HG03457 (cell line): ENCODE measurements at regions not wholly inside any gene's neighbourhood (a gene's known extent, or its start where the extent isn't known, plus 50 kb on each side); places are given as distances from the start of the nearest gene placed in this dataset.
"Not testable (repeated sequence)": the region's sequence is repeated elsewhere in the genome, so short reads cannot be mapped to it uniquely, and the experiment has no call there.

Experiments used
- ATAC-seq: cut with Tn5 transposase; IDR thresholded peaks from one replicate; pipeline ENCODE4 v1.9.1; 2021; ENCODE audit warnings: moderate number of reproducible peaks; ENCODE audit not compliant: unreplicated experiment

GRCh38 chr2:47295981-47296635 is 73.0 kb upstream of the EPCAM start:
- no peak for ATAC-seq

GRCh38 chr2:47295131-47295980 is 73.8 kb upstream of the EPCAM start:
- ATAC-seq, result no peak

- ATAC-seq, result no peak
Observed at GRCh38 chr2:47293976-47294375, 75.1 kb upstream of the EPCAM start.

DNA sequence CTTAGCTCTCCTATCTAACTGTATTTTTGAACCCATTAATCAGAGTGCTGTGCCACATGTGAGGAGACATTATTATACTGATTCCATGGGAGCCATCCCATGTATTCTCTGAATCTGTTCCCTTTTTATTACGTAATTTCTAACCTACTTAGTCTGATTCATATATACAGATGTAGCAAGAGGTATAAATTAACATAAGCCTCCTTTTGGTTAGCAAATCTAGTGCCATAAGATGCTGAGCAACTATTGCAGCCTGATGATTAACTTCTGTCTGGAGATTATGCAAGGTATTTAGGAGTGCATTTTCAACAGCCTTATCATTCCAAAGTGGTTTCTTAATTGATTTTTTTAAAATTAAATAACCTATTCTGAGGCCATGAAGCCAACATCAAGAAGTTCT is 80.2 kb upstream of the EPCAM start:
- no peak for ATAC-seq

GRCh38 chr2:47283659-47284058 is 85.5 kb upstream of the EPCAM start:
- ATAC-seq, result no peak

DNA sequence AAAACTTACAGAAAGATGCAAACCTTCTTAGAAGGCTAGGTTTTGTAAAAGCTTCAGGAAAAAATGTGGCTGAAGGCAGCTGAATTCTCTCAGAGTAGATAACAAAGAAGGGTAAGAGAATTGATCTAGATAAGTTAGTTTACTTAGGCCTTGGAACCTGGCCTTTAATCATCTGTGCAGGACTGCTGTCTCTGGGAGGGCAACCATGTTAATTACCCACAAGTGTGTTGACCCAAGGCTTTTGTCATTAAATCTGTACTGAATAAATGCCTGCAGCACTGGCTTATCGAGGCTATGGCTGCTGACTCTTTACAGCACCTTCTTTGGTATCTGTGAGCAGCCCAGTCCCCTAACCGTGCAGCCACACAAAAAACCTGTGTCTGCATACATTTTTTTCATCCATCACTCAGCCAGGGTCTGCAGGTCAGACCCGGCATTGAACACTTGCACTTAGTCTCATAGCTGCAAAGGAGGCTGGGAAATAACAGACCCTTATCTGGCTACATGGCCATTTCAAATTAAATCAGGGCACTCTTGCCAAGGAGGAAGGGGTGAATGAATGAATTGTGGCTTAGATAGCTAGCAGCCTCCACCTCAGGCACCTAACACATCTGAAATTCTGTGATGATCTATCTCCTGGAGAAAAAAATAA is 86.4 kb upstream of the EPCAM start:
- no peak for ATAC-seq

DNA sequence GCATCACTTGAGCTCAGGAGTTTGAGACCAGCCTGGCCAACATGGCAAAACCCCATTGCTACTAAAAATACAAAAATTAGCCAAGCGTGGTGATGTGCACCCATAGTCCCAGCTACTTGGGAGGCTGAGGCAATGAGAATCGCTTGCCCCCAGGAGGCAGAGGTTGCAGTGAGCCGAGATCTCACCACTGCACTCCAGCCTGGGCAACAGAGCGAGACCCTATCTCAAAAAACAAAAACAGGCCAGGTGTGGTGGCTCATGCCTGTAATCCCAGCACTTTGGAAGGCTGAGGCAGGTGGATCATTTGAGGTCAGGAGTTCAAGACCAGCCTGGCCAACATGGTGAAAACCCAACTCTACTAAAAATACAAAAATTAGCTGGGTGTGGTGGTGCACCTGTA is 89.6 kb upstream of the EPCAM start:
- not testable (repeated sequence) for ATAC-seq

- ATAC-seq, result no peak
Observed at GRCh38 chr2:47277987-47278386, 91.1 kb upstream of the EPCAM start.

DNA sequence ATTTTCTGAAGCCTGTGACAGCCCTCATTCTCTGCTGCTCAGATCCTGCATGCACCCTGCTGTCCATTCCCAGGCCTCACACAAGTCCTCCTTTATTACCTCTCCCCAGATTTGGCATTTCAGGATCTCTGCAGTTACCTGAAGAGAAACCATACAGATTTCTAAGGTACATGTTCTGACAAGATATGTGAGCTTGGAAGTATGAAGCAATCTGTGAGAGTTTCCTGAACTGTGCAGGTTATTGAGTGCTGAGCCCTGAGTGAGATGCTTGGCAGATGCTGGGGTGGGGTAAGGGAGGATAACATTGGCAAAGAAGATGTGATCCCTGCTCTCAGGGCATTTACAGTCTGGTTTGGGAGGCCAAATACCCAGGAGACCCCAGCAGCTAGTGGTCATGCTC is 91.9 kb upstream of the EPCAM start:
- ATAC-seq, result no peak

DNA sequence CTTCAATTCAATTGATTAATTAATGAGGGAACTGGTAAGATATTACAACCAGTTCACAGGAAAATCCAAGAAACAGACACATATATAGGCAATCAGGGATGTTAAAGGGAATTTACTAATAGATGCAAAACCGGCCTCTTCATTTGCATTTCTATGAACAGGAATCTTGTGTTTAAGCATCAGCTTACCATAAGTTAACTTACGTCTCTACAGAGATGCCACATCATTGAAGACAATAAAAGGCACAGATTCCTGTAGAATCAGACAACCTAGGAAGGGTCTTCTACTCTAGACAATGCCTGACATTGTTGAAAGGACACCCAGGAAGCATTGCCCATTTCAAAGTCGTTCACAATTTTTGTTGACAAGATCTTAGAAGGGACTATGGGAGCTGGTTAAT is 93.0 kb upstream of the EPCAM start:
- ATAC-seq, result no peak

GRCh38 chr2:47274054-47274782 is 94.9 kb upstream of the EPCAM start:
- ATAC-seq, result no peak

DNA sequence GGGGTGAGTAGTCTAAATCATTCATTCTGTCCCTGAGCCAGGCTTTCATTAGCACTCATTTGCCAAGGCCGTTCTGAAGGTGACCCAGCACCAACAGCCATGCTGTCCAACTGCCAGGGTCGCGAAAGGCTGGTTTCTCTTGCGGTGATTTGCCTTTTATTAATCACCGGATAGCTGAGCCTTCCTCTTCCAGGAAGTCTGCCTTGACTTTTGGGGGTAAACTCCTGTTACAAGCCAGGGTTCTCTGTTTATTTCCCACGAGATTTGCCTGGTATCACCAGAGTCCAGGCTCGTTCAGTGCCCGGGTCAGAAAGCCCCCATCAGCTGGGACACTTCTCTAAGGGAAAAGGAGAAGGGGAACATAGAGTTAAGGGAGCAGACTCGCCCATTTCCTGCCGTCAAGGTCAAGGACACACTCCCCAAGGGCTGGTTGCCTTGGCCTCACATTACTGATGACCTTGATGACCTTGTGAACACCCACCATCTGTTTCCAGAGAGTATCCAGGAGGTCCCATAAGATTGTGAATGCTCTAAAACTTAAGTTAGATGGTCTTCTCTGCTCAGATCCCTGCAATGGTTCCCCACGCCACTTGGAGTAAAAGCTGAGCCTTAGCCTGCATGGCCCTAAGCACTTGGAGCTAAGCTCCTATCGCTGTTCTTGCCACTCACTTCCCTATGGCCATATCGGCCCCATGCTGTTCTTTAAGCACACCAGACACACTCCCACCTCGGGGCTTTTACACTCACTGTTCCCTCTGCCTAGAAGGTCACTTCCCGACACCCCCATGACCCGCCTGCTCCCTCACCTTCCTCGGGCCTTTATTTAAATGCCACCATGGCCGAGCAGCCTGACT is 96.0 kb upstream of the EPCAM start:
- ATAC-seq, result no peak

- no peak for ATAC-seq
Observed at GRCh38 chr2:47272031-47272864, 95.9 kb upstream of the CALM2 start.

DNA sequence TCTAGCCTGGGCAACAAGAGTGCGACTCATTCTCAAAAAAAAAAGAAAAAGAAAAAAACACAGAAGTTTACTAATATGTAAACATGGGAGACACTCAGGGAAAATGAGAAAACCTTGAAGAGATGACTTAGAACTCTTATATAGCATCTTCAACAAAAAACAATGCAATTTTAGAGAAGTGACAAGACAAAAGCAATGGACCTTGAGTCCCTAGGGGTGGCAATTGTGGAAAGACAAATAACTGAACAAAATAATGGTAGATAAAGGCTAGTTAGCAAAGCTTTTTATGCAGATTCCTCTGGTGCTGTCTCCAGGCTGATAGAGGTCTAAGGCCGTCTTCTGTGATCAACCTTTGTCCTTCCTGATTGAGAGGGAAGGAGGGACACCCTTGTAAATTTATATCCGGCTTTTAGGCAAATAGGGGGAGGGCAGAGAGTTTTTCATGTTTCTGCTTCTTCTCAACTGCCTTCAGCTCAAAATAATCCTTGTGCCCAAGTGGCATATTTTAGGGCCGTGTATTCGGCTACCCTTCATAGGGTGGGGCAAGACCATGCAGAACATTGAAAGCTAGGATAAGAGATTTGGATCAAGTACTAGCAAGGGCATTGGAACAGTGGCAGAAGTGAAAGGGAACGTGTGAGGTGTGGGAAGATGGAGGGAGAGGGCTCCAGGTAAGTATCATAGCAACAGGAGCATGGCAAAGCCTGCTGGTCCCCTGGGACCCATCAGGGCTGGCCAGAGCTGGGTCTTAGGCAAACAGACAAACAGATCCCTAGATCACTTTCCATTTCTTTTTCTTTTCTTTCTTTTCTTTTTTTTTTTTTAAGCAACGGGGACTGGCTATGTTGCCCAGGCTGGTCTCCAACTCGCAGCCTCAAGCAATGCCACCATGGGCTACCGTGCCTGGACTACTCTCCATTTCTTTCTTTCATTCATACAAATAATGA is 95.0 kb upstream of the CALM2 start:
- no peak for ATAC-seq

GRCh38 chr2:47270421-47270820 is 94.1 kb upstream of the CALM2 start:
- ATAC-seq, result no peak

DNA sequence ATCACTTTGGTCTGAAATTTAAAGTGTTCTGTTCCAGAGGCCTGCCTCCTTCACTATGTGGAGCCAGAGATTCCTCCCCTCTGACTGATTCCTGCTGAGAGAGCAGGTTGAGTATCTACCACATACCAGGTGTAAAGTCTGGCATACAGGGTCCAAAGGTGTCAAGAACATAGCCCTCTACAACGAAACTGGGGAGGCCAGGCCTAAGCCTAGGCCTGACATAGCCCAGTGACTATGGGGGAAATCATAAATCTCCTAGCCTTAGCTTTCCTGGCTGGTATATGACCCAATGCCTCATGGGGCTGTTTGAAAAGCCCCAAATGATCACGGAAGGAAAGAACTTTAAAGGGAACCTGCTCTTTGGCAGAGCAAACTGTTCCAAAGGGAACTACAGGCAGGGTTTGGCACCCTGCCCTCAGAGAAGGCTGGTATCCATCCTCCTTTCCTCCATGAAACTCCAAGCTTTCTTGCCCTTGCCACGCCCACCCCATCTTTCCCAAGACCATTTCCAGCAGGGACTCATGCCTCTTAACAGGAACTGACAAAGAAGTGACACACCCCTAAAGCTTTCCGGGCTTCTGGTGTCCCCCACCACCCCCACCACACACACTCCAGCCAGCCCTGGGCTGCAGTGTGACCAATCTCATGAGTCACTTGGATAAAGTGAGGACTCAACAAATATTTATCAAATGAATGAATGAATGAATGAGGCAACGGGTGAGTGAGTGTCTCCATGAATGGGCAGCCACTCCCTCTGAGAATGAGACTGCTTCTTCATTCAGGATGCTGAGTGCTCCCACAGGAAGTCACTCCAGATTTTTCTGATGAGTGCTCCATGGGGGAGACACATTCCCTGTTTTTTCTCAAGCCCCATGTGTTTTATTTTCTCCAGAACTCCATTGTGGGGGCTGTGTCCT is 93.3 kb upstream of the CALM2 start:
- ATAC-seq, result no peak

DNA sequence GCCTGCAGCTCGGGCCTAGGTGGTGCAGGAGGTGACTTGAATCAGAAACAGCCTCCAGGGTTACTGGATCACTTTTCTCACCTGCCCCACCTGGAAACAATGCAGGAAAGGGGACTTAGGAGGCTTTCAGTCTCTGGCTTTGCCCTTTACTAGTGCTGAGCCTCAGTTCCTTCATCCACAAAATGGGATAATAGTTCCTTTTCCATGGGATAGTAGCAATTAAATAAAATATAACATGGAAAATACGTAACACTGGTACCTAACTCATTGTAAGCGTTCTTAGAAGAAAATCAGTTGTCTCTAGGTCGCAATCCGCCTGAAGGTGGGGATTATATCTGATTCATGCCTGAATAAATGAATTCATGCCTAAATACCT is 91.4 kb upstream of the CALM2 start:
- ATAC-seq, result no peak
